Anterior cingulate cortex (tissue), 58 donors: ENCODE measurements at regions not wholly inside any gene's neighbourhood (a gene's known extent, or its start where the extent isn't known, plus 50 kb on each side); places are given as distances from the start of the nearest gene placed in this dataset.
"Not testable (repeated sequence)": the region's sequence is repeated elsewhere in the genome, so short reads cannot be mapped to it uniquely, and the experiment has no call there.

Experiments used
- DNase-seq, 58 donors: peaks; one replicate each; lab custom pipeline; 2025; lab: John Stamatoyannopoulos, UW

DNA sequence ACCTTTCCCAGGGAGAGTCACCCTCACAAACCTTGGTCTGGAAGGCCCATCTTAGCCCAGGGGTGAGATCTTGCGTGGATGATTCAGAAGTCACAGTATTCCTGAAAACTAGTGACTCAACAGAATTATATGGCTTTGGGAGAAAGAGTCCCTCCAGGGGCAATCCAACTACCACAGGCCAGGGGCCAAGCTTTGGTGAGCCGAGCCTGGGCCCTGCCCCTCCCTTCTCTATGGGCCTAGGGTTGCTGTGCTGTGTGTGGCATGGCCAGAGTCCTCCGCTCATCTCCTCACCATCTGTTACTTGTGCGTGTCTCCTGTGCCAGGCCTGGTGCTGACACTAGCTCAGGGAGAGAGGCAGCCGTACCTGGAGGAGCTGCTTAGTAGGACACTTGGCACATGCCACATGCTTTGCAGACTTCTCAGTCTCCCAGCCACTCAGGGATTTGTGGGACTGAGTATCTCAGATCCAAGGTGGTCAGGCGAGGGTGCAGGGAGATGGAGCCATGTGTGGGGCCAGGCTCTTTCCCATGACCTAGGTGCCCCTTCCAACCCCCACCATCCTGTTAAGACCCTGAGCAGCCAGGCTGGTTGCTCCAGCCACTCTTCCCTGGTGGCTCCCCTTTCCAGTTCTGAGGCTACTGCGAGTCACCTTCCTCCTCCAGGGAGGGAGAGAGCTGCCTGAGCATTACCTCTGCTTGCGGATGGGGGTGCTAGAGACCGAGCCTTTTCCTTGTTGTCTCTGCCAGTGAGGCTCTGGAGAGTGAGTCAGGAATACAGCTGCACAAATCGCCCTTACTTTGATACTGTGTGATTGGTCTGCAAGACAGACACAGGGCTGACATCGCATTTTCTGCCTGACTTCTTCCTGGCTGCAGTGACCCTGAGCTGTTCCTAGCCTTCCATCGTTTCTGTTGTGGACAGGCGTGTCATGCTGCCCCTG is 94.1 kb downstream of the SLC25A47 start:
- peak in 51 of 58 donors; percentile 10 to 81 (median 46) for DNase-seq

DNA sequence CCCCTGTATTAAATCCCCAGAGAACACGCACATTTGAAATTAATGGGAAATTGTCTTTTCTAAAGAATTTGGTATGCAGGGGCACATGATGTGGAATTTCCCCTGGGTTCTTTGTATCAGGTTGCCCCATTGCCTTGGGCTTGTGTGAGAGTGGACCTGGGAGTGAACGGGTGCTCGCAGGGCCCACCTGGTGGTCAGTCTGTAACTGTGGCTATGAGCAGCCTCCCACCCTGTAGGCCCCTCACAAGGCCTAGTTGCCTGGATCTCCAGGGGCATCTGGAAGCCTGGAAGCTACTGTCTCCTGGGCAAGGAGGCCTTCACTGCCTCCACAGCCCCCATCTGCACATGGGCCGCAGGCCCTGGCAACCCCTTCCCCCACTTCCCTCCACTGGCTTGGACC is 96.7 kb downstream of the SLC25A47 start:
- DNase-seq, result no peak

DNA sequence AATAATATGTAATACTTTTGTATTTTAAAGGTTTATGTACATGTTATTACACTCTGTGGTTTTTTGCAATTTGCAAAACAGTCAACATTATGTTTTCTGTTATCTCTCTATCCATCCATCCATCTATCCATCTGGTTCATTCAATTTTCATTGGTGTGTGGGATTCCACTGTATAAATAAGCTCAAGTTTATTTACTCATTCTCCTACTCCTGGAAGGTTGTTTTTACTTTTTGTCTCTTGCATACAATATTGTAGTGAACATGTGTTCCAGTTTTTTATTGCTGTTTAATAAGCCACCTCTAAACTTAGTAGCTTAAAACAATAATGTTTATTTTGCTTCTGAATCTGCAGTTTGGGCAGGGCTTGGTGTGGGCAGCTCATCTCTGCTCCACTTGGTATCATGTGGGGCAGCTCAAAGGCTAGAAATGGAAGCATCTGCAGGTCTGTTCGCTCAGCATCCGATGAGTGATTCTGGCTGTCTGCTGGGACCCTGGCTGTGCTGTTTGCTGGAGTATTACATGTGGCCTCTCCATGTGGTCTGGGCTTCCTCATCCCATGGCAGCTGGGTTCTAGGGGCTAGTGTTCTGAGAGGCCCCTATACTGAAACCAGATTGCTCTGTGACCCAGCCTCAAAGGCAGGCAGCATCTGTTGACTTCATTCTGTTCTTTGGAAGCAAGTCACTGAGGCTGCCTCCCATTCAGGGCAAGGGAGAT is 98.8 kb downstream of the SLC25A47 start:
- DNase-seq, result no peak

DNA sequence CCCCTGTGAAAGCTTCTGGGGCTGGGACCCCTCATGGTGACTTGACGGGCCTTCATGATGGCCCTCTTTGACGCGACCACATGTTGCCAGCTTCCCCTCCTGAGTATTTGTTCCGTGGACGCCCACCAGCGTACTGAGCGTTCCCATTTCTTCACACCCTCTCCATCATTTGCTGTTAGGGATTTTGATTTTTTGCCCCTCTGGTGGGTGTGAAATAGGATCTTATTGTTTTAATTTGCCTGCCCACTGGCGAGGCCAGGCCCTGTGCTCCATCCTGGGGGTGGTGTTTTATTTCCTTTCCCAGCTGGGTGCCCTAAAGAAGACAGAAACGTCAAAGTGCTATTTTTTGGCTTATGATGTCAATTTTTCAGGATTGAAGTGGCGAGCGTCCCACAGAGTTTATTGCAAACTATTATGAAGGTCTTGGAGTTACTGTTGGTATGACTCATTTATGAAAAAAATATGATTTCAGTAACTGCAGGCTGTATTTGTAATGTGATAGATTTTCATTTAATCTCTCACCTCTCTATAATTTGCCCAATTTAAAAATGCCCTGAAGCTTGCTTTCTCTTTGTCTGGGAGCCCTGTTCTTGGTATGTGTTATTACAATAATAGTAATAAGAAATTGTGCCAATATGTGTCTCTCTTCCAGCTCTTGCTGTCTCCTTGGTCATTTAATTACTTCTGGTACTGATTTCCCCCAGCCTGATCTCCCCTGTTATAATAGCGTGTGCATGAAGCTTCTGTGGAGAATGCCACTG is 99.6 kb downstream of the SLC25A47 start:
- no peak for DNase-seq

DNA sequence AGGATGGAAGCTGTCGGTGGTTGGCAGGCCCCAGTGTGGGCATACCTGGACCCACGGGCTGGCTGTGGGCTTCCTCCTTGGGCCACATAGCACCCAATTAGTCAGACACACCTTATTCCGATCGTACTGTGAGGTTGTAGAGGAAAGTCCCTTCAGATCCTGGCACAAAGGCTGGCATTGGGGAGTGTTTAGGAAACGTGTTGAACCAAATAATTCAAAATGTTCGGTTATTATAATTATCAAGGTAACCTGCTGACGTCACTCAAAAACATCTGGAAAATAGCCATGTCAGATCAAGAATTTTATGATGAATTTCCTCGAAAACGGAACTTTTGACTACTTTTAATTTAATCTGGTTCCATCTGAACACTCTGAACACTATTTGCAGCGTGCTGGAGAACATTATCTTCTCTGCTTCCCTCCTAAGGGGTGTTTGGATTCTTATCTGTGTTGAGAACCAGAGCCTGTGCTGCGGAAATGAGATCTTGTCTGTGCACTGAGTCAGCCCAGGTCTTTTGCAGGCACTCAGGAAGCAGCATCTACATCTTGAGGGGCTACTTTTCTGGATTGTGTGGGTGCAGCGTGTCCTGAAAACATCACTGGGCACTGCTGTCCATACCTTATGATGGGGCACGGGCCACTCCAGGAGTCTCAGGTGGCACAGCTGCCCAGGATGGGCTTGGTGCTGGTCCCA is 100.3 kb downstream of the SLC25A47 start:
- no peak for DNase-seq

DNA sequence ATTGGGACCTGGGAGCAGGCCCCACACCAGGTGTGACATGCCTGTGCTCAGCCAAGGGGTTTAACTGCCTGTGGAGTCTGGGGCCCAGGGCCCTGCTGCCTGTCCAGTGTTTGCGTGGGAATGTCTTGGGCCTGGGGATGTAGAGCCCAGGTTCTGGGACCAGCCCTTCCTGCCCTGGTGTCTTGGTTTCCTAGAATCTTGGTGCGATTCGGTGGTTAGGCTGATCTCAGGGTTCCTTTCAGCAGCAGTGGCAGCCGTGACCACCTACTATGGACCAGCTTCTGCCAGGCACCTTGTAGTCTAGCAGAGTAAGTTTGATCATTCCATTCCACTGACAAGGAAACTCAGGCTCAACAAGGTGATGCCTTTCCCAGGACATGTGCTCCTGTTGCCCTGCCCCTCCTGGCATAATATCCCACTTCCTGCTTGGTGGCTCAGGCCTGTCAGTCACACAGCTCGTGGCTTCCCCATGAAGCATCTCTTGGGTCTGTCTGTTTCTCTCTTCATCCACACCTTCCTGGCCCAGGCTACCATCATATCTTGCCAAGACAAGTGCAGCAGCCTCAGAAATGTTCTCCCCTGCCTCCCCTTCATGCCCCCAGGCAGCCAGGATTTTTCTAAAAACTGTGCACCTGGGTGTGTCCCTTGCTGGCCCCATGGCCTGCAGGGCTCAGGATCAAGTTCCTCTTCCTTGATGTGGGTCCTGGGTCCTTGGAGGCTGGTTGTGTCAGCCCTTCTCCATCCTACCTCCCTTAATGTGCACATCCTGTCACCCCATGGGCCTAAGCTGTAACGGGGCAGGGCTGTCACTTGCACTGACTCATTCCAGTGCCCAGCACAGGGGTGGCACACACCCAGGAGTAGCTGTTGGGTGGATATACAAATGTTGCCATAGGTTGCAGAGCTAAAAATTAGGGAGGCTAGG is 101.6 kb downstream of the SLC25A47 start:
- no peak for DNase-seq

DNA sequence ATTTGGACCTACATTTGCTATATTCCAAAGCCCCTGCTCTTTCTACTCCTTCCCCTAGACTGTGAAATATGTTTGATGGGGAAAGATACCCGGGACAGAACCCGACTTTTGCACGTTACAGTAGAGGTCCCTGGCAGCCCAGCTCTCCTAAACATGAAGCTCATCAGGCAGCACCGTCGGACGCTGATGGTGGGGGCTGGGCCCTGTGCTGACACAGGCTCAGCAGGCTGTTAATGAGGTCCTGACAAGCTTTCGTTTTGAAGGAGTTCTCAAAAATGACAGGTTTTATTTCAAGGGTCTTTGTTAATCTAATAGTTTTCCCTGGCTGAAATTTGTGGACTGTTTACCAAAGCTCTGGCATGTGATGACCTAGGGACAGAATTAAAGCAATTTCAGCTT is 102.3 kb downstream of the SLC25A47 start:
- no peak for DNase-seq

DNA sequence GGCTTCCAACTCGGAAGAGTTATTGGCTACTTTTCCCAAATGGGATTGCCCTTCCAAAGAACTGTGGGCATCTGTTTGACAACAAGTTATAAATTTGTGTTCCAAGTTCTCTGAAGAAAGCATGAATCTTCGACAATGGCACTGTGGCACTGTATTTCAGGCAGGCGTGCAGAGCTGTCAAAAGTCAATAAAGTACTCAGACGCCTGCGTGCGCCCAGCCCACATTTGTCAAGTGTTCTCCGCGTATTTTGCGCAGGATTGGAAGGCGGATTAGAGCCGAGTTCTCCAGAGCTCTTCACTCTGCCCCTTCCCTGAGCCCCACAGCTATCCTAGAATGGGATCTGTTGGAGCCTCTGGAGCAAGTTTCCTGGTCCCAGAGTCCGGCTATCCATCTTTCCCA is 103.2 kb downstream of the SLC25A47 start:
- DNase-seq, result peak in 1 of 58 donors; percentile 17

DNA sequence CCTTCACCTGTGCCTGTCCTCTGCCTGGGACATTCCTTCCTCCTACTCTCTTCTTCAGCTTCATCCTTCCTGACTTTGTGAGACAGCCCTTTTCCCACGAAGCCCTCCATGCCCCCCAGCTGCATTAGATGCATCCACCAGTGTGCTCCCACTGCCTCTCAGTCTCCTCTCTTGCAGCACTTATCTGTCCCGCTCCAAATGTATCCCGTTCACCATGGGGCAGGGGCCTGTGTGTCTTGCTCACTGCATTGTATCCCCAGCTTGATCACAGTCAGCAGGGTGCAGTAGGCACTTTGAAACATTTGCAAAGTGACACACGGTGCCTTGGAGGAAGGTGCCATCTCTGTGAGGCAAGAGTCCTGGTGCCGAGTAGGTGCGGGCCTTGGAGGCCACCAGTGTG is 104.0 kb downstream of the SLC25A47 start:
- no peak for DNase-seq

DNA sequence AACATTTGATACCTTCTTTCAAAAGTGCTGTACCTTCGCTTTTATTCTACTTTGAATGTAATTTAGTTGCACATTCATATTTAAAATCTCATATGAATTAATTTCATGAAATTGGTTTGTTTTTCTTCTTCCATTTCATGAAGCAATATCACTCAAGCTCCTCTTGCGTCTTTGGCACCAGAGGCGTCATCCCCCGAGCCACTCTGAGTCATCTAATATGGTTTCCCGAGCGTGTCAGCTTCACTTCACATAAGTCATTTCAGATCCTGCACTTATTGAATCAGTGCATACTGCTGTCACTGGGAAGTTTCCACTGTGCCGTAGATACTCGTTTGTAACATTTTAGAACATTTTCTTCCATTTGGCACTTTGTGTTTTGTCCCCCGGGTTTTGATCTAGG is 105.6 kb downstream of the SLC25A47 start:
- peak in 1 of 58 donors; percentile 27 for DNase-seq

DNA sequence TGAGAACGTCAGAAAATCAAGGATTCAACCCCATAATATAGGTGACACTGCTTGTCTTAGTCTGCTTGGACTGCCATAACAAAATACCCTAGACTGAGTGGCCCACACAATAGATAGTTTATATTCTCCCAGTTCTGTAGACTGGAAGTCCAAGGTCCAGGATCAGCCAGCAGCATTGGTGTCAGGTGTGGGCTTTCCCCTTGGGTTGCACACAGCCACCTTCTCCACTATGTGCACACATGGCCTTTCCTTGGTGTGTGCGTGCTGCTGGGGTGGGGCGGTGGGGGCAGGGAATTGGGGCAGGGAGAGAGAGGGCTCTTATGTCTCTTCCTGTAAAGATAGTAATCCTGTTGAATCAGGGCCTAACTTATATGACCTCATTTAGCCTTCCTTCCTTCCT is 106.4 kb downstream of the SLC25A47 start:
- no peak for DNase-seq

DNA sequence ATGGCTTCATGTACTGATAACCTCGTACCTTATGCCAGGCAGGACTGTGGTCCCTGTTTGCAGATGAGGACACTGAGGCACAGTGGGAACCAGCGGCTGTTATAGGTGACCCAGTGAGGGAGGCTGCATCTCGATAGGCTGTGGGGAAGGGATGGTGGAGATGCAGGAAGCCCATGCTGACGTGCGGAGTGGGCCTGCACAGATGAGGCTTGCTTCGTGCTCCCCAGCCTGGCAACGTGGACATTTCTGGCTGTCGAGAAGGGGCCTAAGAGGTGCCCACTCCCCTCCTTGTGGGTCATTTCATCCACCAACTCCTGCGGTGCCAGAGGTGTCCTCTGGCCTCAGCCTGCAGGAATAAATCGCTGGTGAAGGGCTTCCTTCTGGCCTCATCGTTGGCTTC is 107.4 kb downstream of the SLC25A47 start:
- no peak for DNase-seq

DNA sequence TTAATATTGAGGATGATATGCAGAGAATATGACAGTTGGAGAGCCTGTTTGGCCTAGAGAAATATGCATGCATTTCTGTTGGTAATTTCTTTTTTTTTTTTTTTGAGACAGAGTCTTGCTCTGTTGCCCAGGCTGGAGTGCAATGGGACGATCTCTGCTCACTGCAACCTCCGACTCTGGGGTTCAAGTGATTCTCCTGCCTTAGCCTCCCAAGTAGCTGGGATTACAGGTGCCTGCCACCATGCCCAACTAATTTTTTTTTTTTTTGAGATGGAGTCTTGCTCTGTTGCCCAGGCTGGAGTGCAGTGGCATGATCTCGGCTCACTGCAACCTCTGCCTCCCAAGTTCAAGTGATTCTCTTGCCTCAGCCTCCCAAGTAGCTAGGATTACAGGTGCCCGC is 108.3 kb downstream of the SLC25A47 start:
- DNase-seq, result not testable (repeated sequence)

DNA sequence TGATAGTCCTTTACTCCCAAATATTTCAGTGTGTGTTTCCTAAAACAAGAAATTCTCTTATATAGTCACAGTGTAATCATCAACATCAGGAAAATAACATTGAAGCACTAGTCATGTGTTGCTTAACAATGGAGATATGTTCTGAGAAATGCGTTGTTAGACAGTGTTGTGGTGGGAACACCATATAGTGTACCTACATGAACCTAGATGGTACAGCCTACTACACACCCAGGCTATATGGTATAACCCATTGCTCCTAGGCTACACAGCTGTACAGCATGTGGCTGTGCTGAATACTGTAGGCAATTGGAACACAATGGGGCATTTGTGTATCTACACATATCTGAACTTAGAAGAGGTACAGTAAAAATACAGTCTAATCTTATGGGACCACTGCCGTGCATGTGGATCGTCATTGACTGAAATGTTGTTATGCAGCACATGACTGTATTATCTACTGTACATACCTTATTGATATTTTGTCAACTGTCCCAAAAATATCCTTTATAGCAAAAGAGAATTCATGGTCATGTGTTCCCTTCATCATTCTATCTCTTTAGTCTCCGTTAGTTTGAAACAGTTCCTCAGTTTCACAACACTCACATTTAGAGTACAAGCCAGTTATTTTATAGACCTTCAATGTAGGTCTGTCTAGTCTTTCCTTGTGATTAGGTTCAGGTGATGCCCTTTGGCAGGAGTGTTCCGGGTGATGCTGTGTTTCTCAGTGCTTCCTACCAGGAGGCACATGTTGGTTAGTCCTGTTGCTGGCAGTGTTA is 109.7 kb downstream of the SLC25A47 start:
- no peak for DNase-seq

DNA sequence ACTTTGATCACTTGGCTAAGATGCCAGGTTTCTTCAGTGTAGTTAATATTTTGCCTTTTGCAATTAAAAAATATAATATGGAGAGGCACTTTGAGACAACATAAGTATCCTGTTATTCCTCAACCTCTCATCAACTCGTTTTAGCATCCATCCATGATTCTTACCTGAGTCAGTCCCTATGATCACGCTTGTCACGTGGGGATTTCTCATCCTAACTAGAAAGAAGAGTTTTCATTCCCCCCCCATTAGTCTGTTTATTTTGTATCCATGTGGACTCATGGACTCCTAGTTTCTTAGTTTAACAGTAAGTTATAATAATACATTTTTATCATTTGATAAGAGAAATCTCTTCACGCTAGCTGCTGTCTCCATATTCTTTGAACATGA is 110.3 kb downstream of the SLC25A47 start:
- DNase-seq, result no peak

DNA sequence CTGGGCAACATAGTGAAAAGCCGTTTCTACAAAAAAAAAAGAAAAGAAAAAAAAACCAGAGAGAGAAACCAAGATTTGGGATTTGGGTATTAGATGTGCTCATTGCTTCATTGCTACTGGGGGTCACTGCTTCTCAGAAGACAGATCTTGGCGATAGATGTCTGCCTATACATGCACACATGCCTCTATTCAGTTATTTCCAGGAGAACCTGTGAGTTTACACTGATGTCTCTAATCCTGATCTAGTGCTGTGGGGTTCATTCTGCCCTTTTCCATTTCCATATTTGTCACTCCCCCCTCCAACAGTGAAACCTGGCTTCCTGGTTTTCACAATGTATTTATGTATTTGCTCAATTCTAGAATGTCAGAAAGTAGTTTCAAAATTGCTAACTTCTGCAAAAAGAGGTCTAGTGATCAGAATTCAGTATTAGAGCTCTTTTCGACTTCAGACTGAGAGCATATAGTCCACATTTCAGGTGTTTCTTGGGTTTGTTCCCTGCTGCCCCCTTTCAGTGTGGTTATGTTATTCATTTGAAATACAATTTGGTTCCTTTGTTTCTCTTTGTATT is 111.0 kb downstream of the SLC25A47 start:
- no peak for DNase-seq

DNA sequence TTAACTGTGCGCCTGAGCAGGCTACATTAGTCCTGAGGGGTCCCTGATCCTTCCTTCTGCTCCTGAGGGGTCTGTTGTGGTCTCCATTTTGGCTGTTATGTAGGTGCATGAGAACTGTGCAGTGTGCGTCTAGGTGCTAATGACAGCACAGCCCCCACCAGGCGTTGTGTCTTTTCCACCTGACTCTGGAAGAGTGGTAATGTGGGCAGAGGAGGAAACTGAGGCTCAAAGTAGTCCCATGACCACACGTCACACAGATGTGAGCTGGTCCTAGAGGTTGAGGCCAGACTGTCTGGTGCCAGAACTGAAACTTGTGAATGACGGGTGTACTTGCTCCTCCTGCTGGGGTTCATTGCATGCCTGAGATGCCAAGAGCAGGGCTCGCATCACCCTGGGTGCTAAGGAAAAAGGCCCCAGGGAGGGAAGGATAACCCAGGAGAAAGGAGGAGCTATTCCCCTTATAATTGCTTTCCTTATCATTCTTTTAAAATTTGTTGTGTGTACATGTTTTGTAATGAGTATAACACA is 111.8 kb downstream of the SLC25A47 start:
- no peak for DNase-seq

DNA sequence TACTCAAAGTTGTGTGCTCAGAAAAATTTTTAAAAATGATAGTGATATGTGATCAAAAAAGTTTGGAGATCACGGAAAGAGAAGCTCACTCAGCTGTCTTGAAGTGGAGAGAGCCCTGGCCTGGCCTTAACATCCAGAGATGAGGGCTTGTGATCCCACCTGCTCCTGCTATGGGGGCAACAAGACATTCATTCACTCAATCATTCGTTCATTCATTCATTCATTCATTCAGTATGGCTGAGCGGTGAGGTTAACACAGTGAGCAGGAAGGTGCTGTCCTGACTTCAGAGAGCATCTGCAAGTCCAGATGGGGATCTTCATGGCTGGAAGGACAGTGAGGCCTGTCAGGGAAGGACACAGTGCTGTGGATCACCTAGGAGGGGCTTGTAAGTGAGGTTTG is 112.3 kb downstream of the SLC25A47 start:
- no peak for DNase-seq
